CD4-positive, CD25-positive, alpha-beta regulatory T cell (primary cell): ENCODE measurements at regions not wholly inside any gene's neighbourhood (a gene's known extent, or its start where the extent isn't known, plus 50 kb on each side); places are given as distances from the start of the nearest gene placed in this dataset.
"Not testable (repeated sequence)": the region's sequence is repeated elsewhere in the genome, so short reads cannot be mapped to it uniquely, and the experiment has no call there.

Experiments
- ATAC-seq, 2 donors: fragments of 150-1000 bp; cut with Tn5 transposase; one replicate each; pipeline ENCODE4 v1.10.0; 2021; ENCODE audit warnings: low read depth in 2 of 2, moderate number of reproducible peaks in 2 of 2, moderate library complexity in 1 of 2
- DNase-seq, 3 donors: peaks; one replicate each; pipeline versions ENCODE4 v3.0.0 to v3.0.0-alpha.2; 2012 to 2022; ENCODE audit warnings: mixed read lengths in 1 of 3
- H3K27ac ChIP-seq: one replicate; pipeline ENCODE4 v1.7.0; 2013; ENCODE audit warnings: mild to moderate bottlenecking, low read length; ENCODE audit not compliant: insufficient read depth, poor library complexity, severe bottlenecking
- H3K27me3 ChIP-seq: one replicate; pipeline ENCODE4 v1.7.0; 2013; ENCODE audit warnings: low read length; ENCODE audit not compliant: control insufficient read depth, insufficient read depth
- H3K36me3 ChIP-seq: one replicate; pipeline ENCODE4 v1.7.0; 2013; ENCODE audit warnings: mild to moderate bottlenecking, low read length, moderate library complexity; ENCODE audit not compliant: control insufficient read depth, insufficient read depth
- H3K4me1 ChIP-seq: 2 replicates; pipeline ENCODE4 v1.7.0; 2013; ENCODE audit warnings: mild to moderate bottlenecking, low read length; ENCODE audit not compliant: insufficient read depth, control insufficient read depth, poor library complexity, severe bottlenecking
- H3K4me3 ChIP-seq: one replicate; pipeline ENCODE4 v1.7.0; 2013; ENCODE audit warnings: low read depth, mild to moderate bottlenecking, low read length, moderate library complexity
- H3K9me3 ChIP-seq, 2 experiments: 1 replicate in 1 of 2; 2 replicates in 1 of 2; pipeline ENCODE4 v1.7.0; 2013; ENCODE audit warnings: low read length in 2 of 2, mild to moderate bottlenecking in 1 of 2, moderate library complexity in 1 of 2; ENCODE audit not compliant: control insufficient read depth in 2 of 2
- H3K27ac Mint-ChIP-seq, 3 donors: one replicate each; pipeline ENCODE4 v1.8.0; 2020 to 2022; ENCODE audit warnings: mild to moderate bottlenecking in 3 of 3, mixed read lengths in 3 of 3, moderate library complexity in 2 of 3
- H3K27me3 Mint-ChIP-seq: one replicate; pipeline ENCODE4 v1.8.0; 2022; ENCODE audit warnings: mild to moderate bottlenecking, mixed read lengths
- H3K36me3 Mint-ChIP-seq: one replicate; pipeline ENCODE4 v1.8.0; 2020; ENCODE audit warnings: mixed read lengths
- H3K4me1 Mint-ChIP-seq, 4 donors: one replicate each; pipeline ENCODE4 v1.8.0; 2020 to 2022; ENCODE audit warnings: mixed read lengths in 4 of 4, mild to moderate bottlenecking in 1 of 4
- H3K4me3 Mint-ChIP-seq, 4 donors: one replicate each; pipeline ENCODE4 v1.8.0; 2020 to 2022; ENCODE audit warnings: mild to moderate bottlenecking in 4 of 4, mixed read lengths in 4 of 4, moderate library complexity in 3 of 4
- H3K9me3 Mint-ChIP-seq, 7 donors: one replicate each; pipeline ENCODE4 v1.8.0; 2020 to 2022; ENCODE audit warnings: mixed read lengths in 7 of 7, mild to moderate bottlenecking in 3 of 7, moderate library complexity in 2 of 7

DNA sequence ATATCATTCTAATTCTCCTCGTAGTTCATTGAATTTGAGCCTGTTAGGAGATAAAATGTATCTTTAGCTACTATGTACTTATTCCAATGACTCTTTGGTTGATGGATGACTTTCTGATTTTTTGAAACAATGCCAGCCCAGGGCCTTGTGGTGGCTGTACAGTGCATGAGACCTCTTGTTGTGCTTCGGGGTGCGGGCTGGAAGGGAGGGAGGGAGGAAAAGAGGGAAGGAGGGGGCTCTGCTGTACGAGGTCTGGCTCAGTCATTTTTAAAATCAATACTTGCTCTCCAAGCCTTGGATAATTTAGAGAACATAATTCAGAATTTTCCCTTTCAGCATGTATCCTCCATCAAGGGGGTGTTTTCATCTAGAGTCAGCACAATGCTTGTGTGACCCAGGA is 399.7 kb upstream of the ONECUT1 start:
- no peaks in the 10 kb centered on the region for H3K27me3 ChIP-seq
- Mint-ChIP-seq H3K4me3 (no peak overlapping the region), H3K4me1 (no peaks in the 10 kb centered on the region), H3K27me3 (no peaks in the 10 kb centered on the region), H3K27ac (no peak overlapping the region), H3K9me3 (peaks cover 0 to 6% (median 1%) of the 10 kb centered on the region in 7 donors), H3K36me3 (no peaks in the 10 kb centered on the region)
- H3K27ac ChIP-seq, result no peak overlapping the region
- no peak overlapping the region for H3K4me3 ChIP-seq
- H3K36me3 ChIP-seq, result no peaks in the 10 kb centered on the region
- no peaks in the 10 kb centered on the region for H3K9me3 ChIP-seq
- DNase-seq, result no peak
- ATAC-seq, result no peak
- no peaks in the 10 kb centered on the region for H3K4me1 ChIP-seq

DNA sequence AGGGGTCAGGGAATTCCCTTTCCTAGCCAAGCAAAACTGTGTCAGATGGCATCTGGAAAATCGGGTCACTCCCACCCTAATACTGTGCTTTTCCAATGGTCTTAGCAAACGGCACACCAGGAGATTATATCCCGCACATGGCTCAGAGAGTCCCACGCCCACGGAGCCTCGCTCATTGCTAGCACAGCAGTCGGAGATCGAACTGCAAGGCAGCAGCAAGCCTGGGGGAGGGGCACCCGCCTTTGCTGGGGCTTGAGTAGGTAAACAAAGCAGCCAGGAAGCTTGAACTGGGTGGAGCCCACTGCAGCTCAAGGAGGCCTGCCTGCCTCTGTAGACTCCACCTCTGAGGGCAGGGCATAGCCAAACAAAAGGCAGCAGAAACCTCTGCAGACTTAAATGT is 393.3 kb upstream of the ONECUT1 start:
- H3K4me3 Mint-ChIP-seq, H3K9me3 Mint-ChIP-seq, DNase-seq, H3K4me1 ChIP-seq, ATAC-seq, H3K27me3 Mint-ChIP-seq, H3K27me3 ChIP-seq, H3K27ac ChIP-seq, H3K36me3 ChIP-seq, H3K36me3 Mint-ChIP-seq, H3K27ac Mint-ChIP-seq, H3K9me3 ChIP-seq, H3K4me3 ChIP-seq, H3K4me1 Mint-ChIP-seq: not testable (repeated sequence)

- Mint-ChIP-seq H3K27ac (no peak overlapping the region), H3K27me3 (peaks cover 5% of the 10 kb centered on the region), H3K4me3 (no peak overlapping the region), H3K9me3 (peaks cover 0 to 2% (median 0%) of the 10 kb centered on the region in 7 donors), H3K4me1 (no peaks in the 10 kb centered on the region), H3K36me3 (no peaks in the 10 kb centered on the region)
- Histone ChIP-seq H3K27me3 (peaks cover 2% of the 10 kb centered on the region), H3K27ac (no peak overlapping the region), H3K4me1 (no peaks in the 10 kb centered on the region), H3K9me3 (no peaks in the 10 kb centered on the region), H3K4me3 (no peak overlapping the region), H3K36me3 (no peaks in the 10 kb centered on the region)
- no peak for DNase-seq
- ATAC-seq, result no peak
These were observed 381.4 kb upstream of the ONECUT1 start for GRCh38 chr15:53171571-53171970.

DNA sequence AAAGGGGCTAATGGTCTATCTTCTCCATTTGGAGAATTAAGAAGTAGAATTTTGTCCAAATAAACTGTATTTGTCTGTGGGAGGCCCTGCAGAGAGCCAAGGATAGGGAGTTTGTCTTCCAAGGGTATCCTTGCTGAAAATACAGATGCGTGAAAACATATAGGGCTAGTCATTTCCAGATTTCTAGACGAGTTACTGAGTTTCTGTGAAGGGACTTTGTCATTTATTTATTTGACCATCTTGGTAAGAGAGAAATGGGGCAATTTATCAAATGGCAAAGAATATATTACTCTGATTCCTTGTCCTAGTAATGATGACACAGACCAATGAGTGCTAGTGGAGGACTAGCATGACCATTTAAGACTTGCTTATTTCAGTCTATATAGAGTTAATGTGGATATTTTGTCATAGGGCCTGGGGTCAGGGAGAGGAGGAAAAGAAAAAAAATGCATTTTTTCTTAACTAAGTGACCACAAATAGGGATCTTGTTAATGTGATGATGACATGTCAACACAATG is 376.6 kb upstream of the ONECUT1 start:
- H3K27me3 Mint-ChIP-seq, result peaks cover 5% of the 10 kb centered on the region
- H3K27ac ChIP-seq, result no peak overlapping the region
- H3K4me1 ChIP-seq, result no peaks in the 10 kb centered on the region
- H3K27ac Mint-ChIP-seq, result no peak overlapping the region
- H3K9me3 Mint-ChIP-seq, result peaks cover 0 to 5% (median 0%) of the 10 kb centered on the region in 7 donors
- H3K4me3 Mint-ChIP-seq, result no peak overlapping the region
- no peaks in the 10 kb centered on the region for H3K36me3 Mint-ChIP-seq
- ATAC-seq (no peak), DNase-seq (no peak)
- no peaks in the 10 kb centered on the region for H3K9me3 ChIP-seq
- no peak overlapping the region for H3K4me3 ChIP-seq
- no peaks in the 10 kb centered on the region for H3K36me3 ChIP-seq
- H3K4me1 Mint-ChIP-seq, result no peaks in the 10 kb centered on the region
- H3K27me3 ChIP-seq, result no peaks in the 10 kb centered on the region

DNA sequence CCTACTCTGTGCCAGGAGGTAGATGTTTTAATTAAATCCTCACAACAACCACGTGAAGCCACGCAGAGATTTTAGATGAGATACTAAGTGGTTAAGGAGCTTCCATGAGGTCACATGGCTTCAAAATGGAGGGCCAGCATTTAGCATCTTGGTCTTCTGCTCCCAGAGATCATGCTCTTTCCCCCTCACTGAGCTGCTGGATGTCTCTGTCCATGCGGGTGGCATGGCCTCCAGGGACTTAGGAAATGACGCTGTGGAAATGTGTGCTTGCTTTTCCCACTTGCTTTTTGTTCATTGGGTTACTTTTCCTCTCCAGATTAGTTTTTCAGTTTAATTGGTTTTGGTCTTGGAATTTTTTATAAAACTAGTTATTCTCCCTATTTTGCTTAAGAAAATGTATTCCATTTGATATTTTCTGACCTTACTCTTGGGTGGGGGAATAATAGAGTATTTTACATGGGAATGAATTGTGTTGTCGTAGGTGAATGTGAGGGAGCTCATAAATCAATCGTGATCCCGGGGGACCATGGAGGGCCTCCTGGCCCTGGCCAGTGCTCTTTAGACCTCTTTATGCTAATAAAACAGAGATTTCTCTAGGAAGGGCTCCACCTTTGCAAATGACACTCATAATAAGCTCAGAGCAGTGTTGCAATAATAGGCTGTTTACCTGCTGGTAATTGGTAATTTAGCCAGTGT is 376.0 kb upstream of the ONECUT1 start:
- Histone ChIP-seq H3K9me3 (no peaks in the 10 kb centered on the region), H3K36me3 (no peaks in the 10 kb centered on the region), H3K27ac (no peak overlapping the region), H3K4me1 (no peaks in the 10 kb centered on the region), H3K27me3 (no peaks in the 10 kb centered on the region), H3K4me3 (no peak overlapping the region)
- H3K27ac Mint-ChIP-seq, result no peak overlapping the region
- H3K36me3 Mint-ChIP-seq, result no peaks in the 10 kb centered on the region
- H3K27me3 Mint-ChIP-seq, result peaks cover 5% of the 10 kb centered on the region
- H3K4me1 Mint-ChIP-seq, result no peaks in the 10 kb centered on the region
- H3K4me3 Mint-ChIP-seq, result no peak overlapping the region
- H3K9me3 Mint-ChIP-seq, result peaks cover 0 to 5% (median 0%) of the 10 kb centered on the region in 7 donors
- DNase-seq (no peak), ATAC-seq (no peak)

DNA sequence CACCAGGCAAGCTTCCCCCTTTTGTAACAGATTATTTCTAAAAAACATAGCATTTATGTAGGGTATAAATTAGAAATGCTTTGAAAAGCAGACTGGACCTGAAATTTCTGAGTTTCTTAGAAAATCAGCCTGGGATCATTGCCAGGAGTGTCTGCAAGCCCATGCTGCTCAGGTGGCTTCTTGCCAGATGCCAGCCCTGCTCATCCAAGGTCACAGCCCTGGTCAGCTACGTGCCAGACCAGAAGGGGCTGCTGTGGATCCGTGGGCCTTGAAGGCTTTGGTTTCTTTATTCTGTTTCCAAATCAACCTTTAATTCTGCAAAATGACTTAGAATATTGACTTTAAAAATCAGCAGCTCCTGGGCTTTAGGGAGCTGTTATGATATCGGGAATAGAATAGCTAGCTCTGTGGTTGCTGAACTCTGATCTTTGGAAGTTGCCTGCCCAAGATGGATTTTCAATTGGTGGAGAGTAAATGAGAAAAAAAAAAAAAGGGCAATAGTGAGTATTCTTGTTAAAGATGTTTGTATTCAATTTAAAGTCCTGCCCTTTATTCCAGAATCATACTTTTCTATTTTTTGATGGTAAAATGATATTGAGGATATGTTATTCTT is 370.1 kb upstream of the ONECUT1 start:
- no peak for DNase-seq
- no peak overlapping the region for H3K4me3 Mint-ChIP-seq
- H3K27ac Mint-ChIP-seq, result no peak overlapping the region
- Histone ChIP-seq H3K27me3 (no peaks in the 10 kb centered on the region), H3K4me3 (no peak overlapping the region), H3K27ac (no peak overlapping the region), H3K36me3 (no peaks in the 10 kb centered on the region), H3K9me3 (no peaks in the 10 kb centered on the region), H3K4me1 (no peaks in the 10 kb centered on the region)
- no peaks in the 10 kb centered on the region for H3K27me3 Mint-ChIP-seq
- no peaks in the 10 kb centered on the region for H3K4me1 Mint-ChIP-seq
- peaks cover 0 to 8% (median 5%) of the 10 kb centered on the region in 7 donors for H3K9me3 Mint-ChIP-seq
- ATAC-seq, result no peak
- no peaks in the 10 kb centered on the region for H3K36me3 Mint-ChIP-seq

GRCh38 chr15:53159458-53159857 is 369.3 kb upstream of the ONECUT1 start:
- H3K27me3 ChIP-seq, result no peaks in the 10 kb centered on the region
- Mint-ChIP-seq H3K9me3 (peaks cover 0 to 12% (median 5%) of the 10 kb centered on the region in 7 donors), H3K4me1 (no peaks in the 10 kb centered on the region), H3K27me3 (no peaks in the 10 kb centered on the region), H3K27ac (peak overlapping the region in 1 of 3 donors; percentile 10), H3K4me3 (no peak overlapping the region), H3K36me3 (no peaks in the 10 kb centered on the region)
- H3K4me1 ChIP-seq, result no peaks in the 10 kb centered on the region
- no peaks in the 10 kb centered on the region for H3K36me3 ChIP-seq
- DNase-seq (no peak), ATAC-seq (no peak)
- no peaks in the 10 kb centered on the region for H3K9me3 ChIP-seq
- H3K4me3 ChIP-seq, result no peak overlapping the region
- no peak overlapping the region for H3K27ac ChIP-seq

GRCh38 chr15:53158995-53159394 is 368.9 kb upstream of the ONECUT1 start:
- Mint-ChIP-seq H3K4me1 (no peaks in the 10 kb centered on the region), H3K9me3 (peaks cover 0 to 12% (median 5%) of the 10 kb centered on the region in 7 donors), H3K27me3 (no peaks in the 10 kb centered on the region), H3K4me3 (no peak overlapping the region), H3K27ac (no peak overlapping the region), H3K36me3 (no peaks in the 10 kb centered on the region)
- Histone ChIP-seq H3K36me3 (no peaks in the 10 kb centered on the region), H3K27me3 (no peaks in the 10 kb centered on the region), H3K4me1 (no peaks in the 10 kb centered on the region), H3K4me3 (no peak overlapping the region), H3K27ac (no peak overlapping the region), H3K9me3 (no peaks in the 10 kb centered on the region)
- ATAC-seq (no peak), DNase-seq (no peak)
